GM19372 (cell line): ENCODE measurements at regions not wholly inside any gene's neighbourhood (a gene's known extent, or its start where the extent isn't known, plus 50 kb on each side); places are given as distances from the start of the nearest gene placed in this dataset.

Experiments
- ATAC-seq: cut with Tn5 transposase; IDR thresholded peaks from one replicate; pipeline ENCODE4 v1.9.1; 2021; ENCODE audit warnings: mild to moderate bottlenecking, low read depth, moderate library complexity; ENCODE audit not compliant: unreplicated experiment

GRCh38 chr2:181239201-181239799 lies 217.9 kb upstream of the ITGA4 start:
- ATAC-seq, result no peak

GRCh38 chr2:181240844-181241243 lies 216.3 kb upstream of the ITGA4 start:
- ATAC-seq, result no peak

- no peak for ATAC-seq
These were observed 215.8 kb upstream of the ITGA4 start for GRCh38 chr2:181241366-181241765.

- ATAC-seq, result peak; percentile 68
These were observed 215.4 kb upstream of the ITGA4 start for GRCh38 chr2:181241797-181242196.

- no peak for ATAC-seq
These were observed 214.9 kb upstream of the ITGA4 start for GRCh38 chr2:181242262-181242661.

GRCh38 chr2:181243319-181243718 lies 213.9 kb upstream of the ITGA4 start:
- no peak for ATAC-seq

- ATAC-seq, result no peak
These were observed 206.5 kb upstream of the ITGA4 start for GRCh38 chr2:181250691-181251090.

GRCh38 chr2:181252262-181253148 lies 204.7 kb upstream of the ITGA4 start:
- no peak for ATAC-seq

GRCh38 chr2:181253438-181253837 lies 203.7 kb upstream of the ITGA4 start:
- no peak for ATAC-seq

GRCh38 chr2:181255651-181256050 lies 201.5 kb upstream of the ITGA4 start:
- no peak for ATAC-seq

- no peak for ATAC-seq
These were observed 198.5 kb upstream of the ITGA4 start for GRCh38 chr2:181258720-181259119.

GRCh38 chr2:181262782-181263181 lies 194.4 kb upstream of the ITGA4 start:
- no peak for ATAC-seq

- ATAC-seq, result no peak
These were observed 193.2 kb upstream of the ITGA4 start for GRCh38 chr2:181264001-181264400.

- no peak for ATAC-seq
These were observed 192.7 kb upstream of the ITGA4 start for GRCh38 chr2:181264441-181264840.

- ATAC-seq, result no peak
These were observed 190.6 kb upstream of the ITGA4 start for GRCh38 chr2:181266614-181267013.

- no peak for ATAC-seq
These were observed 188.9 kb upstream of the ITGA4 start for GRCh38 chr2:181268174-181268867.

GRCh38 chr2:181273986-181274385 lies 183.2 kb upstream of the ITGA4 start:
- no peak for ATAC-seq

- ATAC-seq, result no peak
These were observed 181.5 kb upstream of the ITGA4 start for GRCh38 chr2:181275643-181276070.

- no peak for ATAC-seq
These were observed 175.9 kb upstream of the ITGA4 start for GRCh38 chr2:181281206-181281832.

- no peak for ATAC-seq
These were observed 172.1 kb upstream of the ITGA4 start for GRCh38 chr2:181285116-181285515.

GRCh38 chr2:181289698-181290097 lies 167.5 kb upstream of the ITGA4 start:
- ATAC-seq, result no peak
